HCT116 (cell line): ENCODE measurements at regions not wholly inside any gene's neighbourhood (a gene's known extent, or its start where the extent isn't known, plus 50 kb on each side); places are given as distances from the start of the nearest gene placed in this dataset.
"Not testable (repeated sequence)": the region's sequence is repeated elsewhere in the genome, so short reads cannot be mapped to it uniquely, and the experiment has no call there.

Source experiments
- ATAC-seq: fragments of 200-7000 bp; cut with Tn5 transposase; 2 replicates; pipeline ENCODE4 v1.9.1; 2020; ENCODE audit warnings: mild to moderate bottlenecking, moderate library complexity
- BruUV-seq: library from RNA; stranded (reverse); fragments of 400-500 nt; replicated peaks from 2 replicates; lab custom pipeline; 2021; lab: Mats Ljungman, UMichigan
- CTCF ChIA-PET: fragments of 300-600 bp; sonication (Branson Sonifier 250); formaldehyde crosslinking; loops from one replicate; lab custom pipeline; 2021; ENCODE audit warnings: antibody characterized with exemption; lab: Charles Lee
- POLR2A ChIA-PET: fragments of 300-600, 350-600 bp; sonication (Branson Sonifier 250); formaldehyde crosslinking; loops from one replicate; lab custom pipeline; 2021; ENCODE audit warnings: antibody characterized with exemption; lab: Charles Lee
- RAD21 ChIA-PET, 2 experiments: fragments of 300-600 bp; sonication (Branson Sonifier 250); formaldehyde crosslinking; loops; one replicate each; lab custom pipeline; 2023; ENCODE audit warnings: low total read pairs in 2 of 2; ENCODE audit not compliant: uncharacterized antibody in 2 of 2, unreplicated experiment in 2 of 2, low non-redundant PET in 1 of 2; lab: Charles Lee
- DNase-seq: peaks from one replicate; pipeline ENCODE4 v3.0.0-alpha.2; 2010; ENCODE audit warnings: low read depth, low spot score
- H2AFZ ChIP-seq: fragments of 200-600 bp; shearing (Covaris generic), sonication (generic); 2 replicates; pipeline ENCODE4 v1.6.1; 2017; ENCODE audit warnings: low read depth, mixed run types, mixed read lengths, antibody characterized with exemption, low read length; ENCODE audit not compliant: poor library complexity, severe bottlenecking
- H3K27ac ChIP-seq: 2 replicates; pipeline ENCODE4 v1.5.1; 2012; ENCODE audit warnings: low read depth, low read length
- H3K27me3 ChIP-seq: fragments of 200-600 bp; sonication (generic); 2 replicates; pipeline ENCODE4 v1.6.1; 2016; ENCODE audit warnings: mixed run types, low read length, mixed read lengths; ENCODE audit not compliant: insufficient read depth
- H3K36me3 ChIP-seq, 2 experiments: fragments of 200-500 bp in 1 of 2; fragments of 200-600 bp in 1 of 2; sonication (Bioruptor generic) in 1 of 2; sonication (generic) in 1 of 2; 2 replicates each; pipeline versions ENCODE4 v1.5.1 to v1.6.1; 2014 to 2016; ENCODE audit warnings: low read length in 2 of 2, inconsistent platforms in 1 of 2, mixed read lengths in 1 of 2, mixed run types in 1 of 2; ENCODE audit not compliant: insufficient read depth in 2 of 2, control insufficient read depth in 1 of 2
- H3K4me1 ChIP-seq, 2 experiments: fragments of 200-600 bp in 1 of 2; sonication (generic) in 1 of 2; 2 replicates each; pipeline versions ENCODE4 v1.5.1 to v1.6.1; 2012 to 2017; ENCODE audit warnings: low read length in 2 of 2, inconsistent platforms in 1 of 2, mild to moderate bottlenecking in 1 of 2, mixed read lengths in 1 of 2, mixed run types in 1 of 2, moderate library complexity in 1 of 2; ENCODE audit not compliant: insufficient read depth in 2 of 2, control insufficient read depth in 1 of 2
- H3K4me2 ChIP-seq: fragments of 200-600 bp; sonication (generic); 2 replicates; pipeline ENCODE4 v1.6.1; 2017; ENCODE audit warnings: mixed run types, low read length, mixed read lengths
- H3K4me3 ChIP-seq, 2 experiments: fragments of 200-600 bp in 1 of 2; sonication (generic) in 1 of 2; replicated peaks in 1 of 2; 2 replicates each; pipeline ENCODE4 v1.5.1; 2011 to 2016; ENCODE audit warnings: low read length in 2 of 2, control low read depth in 1 of 2, low read depth in 1 of 2, mild to moderate bottlenecking in 1 of 2, mixed read lengths in 1 of 2, mixed run types in 1 of 2
- H3K79me2 ChIP-seq: fragments of 200-600 bp; sonication (generic); 2 replicates; pipeline ENCODE4 v1.6.1; 2017; ENCODE audit warnings: mild to moderate bottlenecking, mixed run types, low read length, moderate library complexity, mixed read lengths; ENCODE audit not compliant: insufficient read depth
- H3K9ac ChIP-seq: fragments of 200-600 bp; sonication (generic); 2 replicates; pipeline ENCODE4 v1.6.1; 2016; ENCODE audit warnings: low read length, mixed read lengths
- H3K9me2 ChIP-seq: fragments of 200-600 bp; sonication (generic), shearing (Covaris generic); 2 replicates; pipeline ENCODE4 v1.6.1; 2017; ENCODE audit warnings: mixed run types, mild to moderate bottlenecking, moderate library complexity; ENCODE audit not compliant: insufficient read depth
- H3K9me3 ChIP-seq, 2 experiments: fragments of 200-500 bp in 1 of 2; fragments of 200-600 bp in 1 of 2; sonication (Bioruptor generic) in 1 of 2; sonication (generic) in 1 of 2; 2 replicates each; pipeline ENCODE4 v1.6.1; 2014 to 2017; ENCODE audit warnings: low read length in 2 of 2, mixed read lengths in 2 of 2, inconsistent platforms in 1 of 2, low read depth in 1 of 2, mild to moderate bottlenecking in 1 of 2, mixed run types in 1 of 2, moderate library complexity in 1 of 2; ENCODE audit not compliant: control insufficient read depth in 1 of 2, insufficient read depth in 1 of 2
- H4K20me1 ChIP-seq: fragments of 200-600 bp; sonication (generic), shearing (Covaris generic); 2 replicates; pipeline ENCODE4 v1.6.1; 2017; ENCODE audit warnings: mixed run types, mild to moderate bottlenecking, moderate library complexity; ENCODE audit not compliant: insufficient read depth
- FOSL1 ChIP-seq: IDR thresholded peaks from 2 replicates; pipeline ENCODE4 v1.6.1; 2012; ENCODE audit warnings: low read depth
- JUND ChIP-seq: IDR thresholded peaks from 2 replicates; pipeline ENCODE4 v1.6.1; 2012
- POLR2A ChIP-seq: IDR thresholded peaks from 2 replicates; pipeline ENCODE4 v1.7.0; 2011; ENCODE audit warnings: borderline replicate concordance; ENCODE audit not compliant: insufficient read depth, insufficient read length; ENCODE audit errors: extremely low read depth
- POLR2AphosphoS5 ChIP-seq: IDR thresholded peaks from 2 replicates; pipeline ENCODE4 v1.6.1; 2011; ENCODE audit warnings: mild to moderate bottlenecking, low read depth, low read length, moderate library complexity
- SRF ChIP-seq: IDR thresholded peaks from 2 replicates; pipeline ENCODE4 v1.6.1; 2012; ENCODE audit warnings: low read depth
- TCF7L2 ChIP-seq: IDR thresholded peaks from 2 replicates; pipeline ENCODE4 v1.7.0; 2011; ENCODE audit warnings: borderline replicate concordance, inconsistent platforms; ENCODE audit not compliant: insufficient read depth, insufficient read length; ENCODE audit errors: extremely low read depth
- ZBTB33 ChIP-seq: IDR thresholded peaks from 2 replicates; pipeline ENCODE4 v1.6.1; 2011; ENCODE audit warnings: mild to moderate bottlenecking, low read length, moderate library complexity; ENCODE audit not compliant: insufficient replicate concordance; ENCODE audit errors: extremely low read depth
- ZFX ChIP-seq: fragments of 450-650 bp; IDR thresholded peaks from 2 replicates; pipeline ENCODE4 v1.6.1; 2017
- intact Hi-C: fragments of 100-400 bp; cut with micrococcal nuclease; formaldehyde crosslinking; loops from 2 replicates; pipeline ENCODE4 v1.10.0; 2022

- ChIA-PET RAD21 (no interaction called here), POLR2A (no interaction called here), CTCF (no interaction called here)
- ATAC-seq (no peak), DNase-seq (no peak)
- TF ChIP-seq ZBTB33, result no peak
- no peak for TF ChIP-seq SRF
- TF ChIP-seq ZFX, result no peak
- TF ChIP-seq JUND, result no peak
- TF ChIP-seq POLR2AphosphoS5, result no peak
- TF ChIP-seq TCF7L2, result no peak
- no peak for TF ChIP-seq FOSL1
- no peak for TF ChIP-seq POLR2A
- Histone ChIP-seq H3K36me3 (no peaks in the 10 kb centered on the region), H3K4me2 (no peak overlapping the region), H3K4me1 (no peaks in the 10 kb centered on the region), H2AFZ (no peak overlapping the region), H3K9me2 (no peaks in the 10 kb centered on the region), H3K9ac (no peak overlapping the region), H3K27me3 (no peaks in the 10 kb centered on the region), H3K9me3 (no peaks in the 10 kb centered on the region), H4K20me1 (no peaks in the 10 kb centered on the region), H3K4me3 (no peak overlapping the region), H3K79me2 (no peaks in the 10 kb centered on the region), H3K27ac (no peak overlapping the region)
- intact Hi-C loops, result no loop called here
- BruUV-seq, result no TSS peak
These were observed 316.2 kb downstream of the COL12A1 start for GRCh38 chr6:74889635-74890034.

- RAD21 ChIA-PET, POLR2A ChIA-PET, H3K4me1 ChIP-seq, H3K9me2 ChIP-seq, H3K27ac ChIP-seq, BruUV-seq, H3K4me3 ChIP-seq, CTCF ChIA-PET, H3K36me3 ChIP-seq, H3K4me2 ChIP-seq, H2AFZ ChIP-seq, H3K9me3 ChIP-seq, H3K9ac ChIP-seq, DNase-seq, H3K27me3 ChIP-seq, H3K79me2 ChIP-seq, ATAC-seq, intact Hi-C loops, H4K20me1 ChIP-seq: not testable (repeated sequence)
These were observed 317.1 kb downstream of the COL12A1 start for GRCh38 chr6:74888741-74889140.
